GM23338 (cell line): ENCODE measurements at regions not wholly inside any gene's neighbourhood (a gene's known extent, or its start where the extent isn't known, plus 50 kb on each side); places are given as distances from the start of the nearest gene placed in this dataset.

Experiments used
- ATAC-seq: fragments of 200-7000 bp; cut with Tn5 transposase; 3 replicates; pipeline ENCODE4 v1.9.1; 2020
- DNase-seq: peaks from one replicate; pipeline ENCODE4 v3.0.0-alpha.2; 2015; ENCODE audit warnings: low spot score
- H2AFZ ChIP-seq: fragments of 200-600 bp; sonication (generic); 2 replicates; pipeline ENCODE4 v1.8.0; 2016; ENCODE audit warnings: antibody characterized with exemption, mild to moderate bottlenecking, moderate library complexity
- H3F3A ChIP-seq: fragments of 200-600 bp; sonication (generic); replicated peaks from 2 replicates; pipeline ENCODE4 v1.8.0; 2017; ENCODE audit warnings: antibody characterized with exemption, mixed run types, low read depth
- H3K27ac ChIP-seq: fragments of 200-600 bp; sonication (generic); 2 replicates; pipeline ENCODE4 v1.6.1; 2016; ENCODE audit warnings: low read depth
- H3K27me3 ChIP-seq: fragments of 200-600 bp; sonication (generic); 2 replicates; pipeline ENCODE4 v1.8.0; 2016; ENCODE audit warnings: mild to moderate bottlenecking, mixed run types, moderate library complexity; ENCODE audit not compliant: insufficient read depth
- H3K36me3 ChIP-seq: fragments of 200-600 bp; sonication (generic); 2 replicates; pipeline ENCODE4 v1.8.0; 2016; ENCODE audit warnings: mild to moderate bottlenecking; ENCODE audit not compliant: insufficient read depth
- H3K4me1 ChIP-seq: fragments of 200-600 bp; sonication (generic); 2 replicates; pipeline ENCODE4 v1.8.0; 2016; ENCODE audit warnings: mild to moderate bottlenecking, moderate library complexity; ENCODE audit not compliant: insufficient read depth
- H3K4me2 ChIP-seq: fragments of 200-600 bp; sonication (generic); 2 replicates; pipeline ENCODE4 v1.7.1; 2017; ENCODE audit warnings: mixed run types
- H3K4me3 ChIP-seq: fragments of 200-600 bp; sonication (generic); 2 replicates; pipeline ENCODE4 v1.6.1; 2016; ENCODE audit warnings: mixed run types
- H3K79me2 ChIP-seq: fragments of 200-600 bp; sonication (generic); replicated peaks from 2 replicates; pipeline ENCODE4 v1.8.0; 2017; ENCODE audit warnings: mild to moderate bottlenecking; ENCODE audit not compliant: insufficient read depth
- H3K9me2 ChIP-seq: fragments of 200-600 bp; sonication (generic); 2 replicates; pipeline ENCODE4 v1.8.0; 2017; ENCODE audit not compliant: insufficient read depth
- H4K20me1 ChIP-seq: fragments of 200-600 bp; sonication (generic); replicated peaks from 2 replicates; pipeline ENCODE4 v1.8.0; 2017; ENCODE audit warnings: mild to moderate bottlenecking; ENCODE audit not compliant: insufficient read depth
- H3K27ac Mint-ChIP-seq: 2 replicates; pipeline ENCODE4 v1.8.0; 2020; ENCODE audit warnings: inconsistent platforms, mild to moderate bottlenecking, moderate library complexity, mixed read lengths
- H3K27me3 Mint-ChIP-seq: 3 replicates; pipeline ENCODE4 v1.8.0; 2022; ENCODE audit warnings: low read depth, mild to moderate bottlenecking, moderate library complexity, mixed read lengths, inconsistent platforms; ENCODE audit not compliant: insufficient read depth, poor library complexity
- H3K36me3 Mint-ChIP-seq: 3 replicates; pipeline ENCODE4 v1.8.0; 2021; ENCODE audit warnings: low read depth, mild to moderate bottlenecking, inconsistent platforms, moderate library complexity, mixed read lengths
- H3K4me1 Mint-ChIP-seq: 3 replicates; pipeline ENCODE4 v1.8.0; 2020; ENCODE audit warnings: mild to moderate bottlenecking, inconsistent platforms, mixed read lengths
- H3K4me3 Mint-ChIP-seq: 3 replicates; pipeline ENCODE4 v1.8.0; 2021; ENCODE audit warnings: moderate library complexity, mild to moderate bottlenecking, inconsistent platforms, mixed read lengths
- H3K9me3 Mint-ChIP-seq: 3 replicates; pipeline ENCODE4 v1.8.0; 2020; ENCODE audit warnings: moderate library complexity, mild to moderate bottlenecking, inconsistent platforms, mixed read lengths
- CREB1 ChIP-seq: fragments of 250-450 bp; sonication (Bioruptor Pico); IDR thresholded peaks from 2 replicates; pipeline ENCODE4 v1.5.0; 2020; ENCODE audit warnings: low read depth, mild to moderate bottlenecking, moderate library complexity
- CTCF ChIP-seq, 2 experiments: fragments of 200-600 bp in 1 of 2; sonication (generic) in 1 of 2; conservative IDR thresholded peaks; 2 replicates each; pipeline versions ENCODE4 v1.5.1 to v1.6.1; 2016 to 2017; ENCODE audit warnings: antibody characterized with exemption in 2 of 2, low read depth in 2 of 2, mild to moderate bottlenecking in 2 of 2, moderate library complexity in 1 of 2
- ETS1 ChIP-seq: IDR thresholded peaks from 2 replicates; pipeline ENCODE4 v1.6.1; 2016; ENCODE audit warnings: antibody characterized with exemption
- EZH2 ChIP-seq: fragments of 200-600 bp; sonication (generic); IDR thresholded peaks from one replicate; pipeline ENCODE4 v1.8.0; 2017; ENCODE audit warnings: antibody characterized with exemption, mild to moderate bottlenecking, low read depth; ENCODE audit not compliant: unreplicated experiment
- EZH2phosphoT487 ChIP-seq: fragments of 200-600 bp; sonication (generic); IDR thresholded peaks from one replicate; pipeline ENCODE4 v1.8.1; 2018; ENCODE audit warnings: antibody characterized with exemption; ENCODE audit not compliant: unreplicated experiment
- JUNB ChIP-seq: IDR thresholded peaks from one replicate; pipeline ENCODE4 v1.6.1; 2016; ENCODE audit warnings: antibody characterized with exemption; ENCODE audit not compliant: unreplicated experiment
- NANOG ChIP-seq: IDR thresholded peaks from 2 replicates; pipeline ENCODE4 v1.6.1; 2016; ENCODE audit warnings: antibody characterized with exemption, borderline replicate concordance
- POLR2AphosphoS5 ChIP-seq: IDR thresholded peaks from 2 replicates; pipeline ENCODE4 v1.6.1; 2016; ENCODE audit warnings: antibody characterized with exemption, low read depth
- REST ChIP-seq: IDR thresholded peaks from one replicate; pipeline ENCODE4 v1.6.1; 2018; ENCODE audit warnings: antibody characterized with exemption; ENCODE audit not compliant: unreplicated experiment
- STAT1 ChIP-seq: IDR thresholded peaks from one replicate; pipeline ENCODE4 v1.6.1; 2016; ENCODE audit warnings: antibody characterized with exemption; ENCODE audit not compliant: unreplicated experiment
- ZNF114 ChIP-seq: fragments of 250-450 bp; sonication (Bioruptor Pico); IDR thresholded peaks from 2 replicates; pipeline ENCODE4 v1.5.0; 2020; ENCODE audit warnings: mild to moderate bottlenecking, moderate library complexity
- ZNF331 ChIP-seq: fragments of 250-450 bp; sonication (Bioruptor Pico); IDR thresholded peaks from 2 replicates; pipeline ENCODE4 v1.5.0; 2020; ENCODE audit warnings: low read depth, mild to moderate bottlenecking, moderate library complexity
- ZNF462 ChIP-seq: fragments of 250-450 bp; sonication (Bioruptor Pico); IDR thresholded peaks from 2 replicates; pipeline ENCODE4 v1.5.0; 2020; ENCODE audit warnings: mild to moderate bottlenecking, moderate library complexity

- TF ChIP-seq EZH2, result no peak
- TF ChIP-seq JUNB, result no peak
- no peak for TF ChIP-seq ZNF462
- TF ChIP-seq ETS1, result no peak
- no peak for TF ChIP-seq POLR2AphosphoS5
- no peak for TF ChIP-seq ZNF114 (CRISPR knock-in tag)
- no peak for TF ChIP-seq CREB1 (CRISPR knock-in tag)
- no peak for TF ChIP-seq CTCF (conservative IDR thresholded peaks at IDR 0.05; ENCODE audit: low read depth in 2 of 2)
- no peak for TF ChIP-seq ZNF331
- no peak for TF ChIP-seq NANOG
- TF ChIP-seq EZH2phosphoT487, result no peak
- no peak for TF ChIP-seq STAT1
- no peak for TF ChIP-seq REST
- Histone ChIP-seq H3K36me3 (no peaks in the 10 kb centered on the region), H2AFZ (no peak overlapping the region), H3K4me3 (no peak overlapping the region), H3K27me3 (no peaks in the 10 kb centered on the region), H3K4me2 (no peak overlapping the region), H3K4me1 (no peaks in the 10 kb centered on the region), H4K20me1 (no peaks in the 10 kb centered on the region), H3K27ac (no peak overlapping the region), H3K79me2 (no peaks in the 10 kb centered on the region), H3K9me2 (no peaks in the 10 kb centered on the region), H3F3A (no peaks in the 10 kb centered on the region)
- Mint-ChIP-seq H3K9me3 (peaks cover 53% of the 10 kb centered on the region), H3K27me3 (no peaks in the 10 kb centered on the region), H3K4me1 (no peaks in the 10 kb centered on the region), H3K4me3 (no peak overlapping the region), H3K36me3 (peaks cover 3% of the 10 kb centered on the region; the same call in 1 of the 3 replicates), H3K27ac (no peak overlapping the region)
- ATAC-seq (no peak), DNase-seq (no peak)
These were observed 266.6 kb downstream of the RPS4Y2 start for GRCh38 chrY:21022326-21023044.
